ENCODE measurements at regions not wholly inside any gene's neighbourhood (a gene's known extent, or its start where the extent isn't known, plus 50 kb on each side); places are given as distances from the start of the nearest gene placed in this dataset.

DNA sequence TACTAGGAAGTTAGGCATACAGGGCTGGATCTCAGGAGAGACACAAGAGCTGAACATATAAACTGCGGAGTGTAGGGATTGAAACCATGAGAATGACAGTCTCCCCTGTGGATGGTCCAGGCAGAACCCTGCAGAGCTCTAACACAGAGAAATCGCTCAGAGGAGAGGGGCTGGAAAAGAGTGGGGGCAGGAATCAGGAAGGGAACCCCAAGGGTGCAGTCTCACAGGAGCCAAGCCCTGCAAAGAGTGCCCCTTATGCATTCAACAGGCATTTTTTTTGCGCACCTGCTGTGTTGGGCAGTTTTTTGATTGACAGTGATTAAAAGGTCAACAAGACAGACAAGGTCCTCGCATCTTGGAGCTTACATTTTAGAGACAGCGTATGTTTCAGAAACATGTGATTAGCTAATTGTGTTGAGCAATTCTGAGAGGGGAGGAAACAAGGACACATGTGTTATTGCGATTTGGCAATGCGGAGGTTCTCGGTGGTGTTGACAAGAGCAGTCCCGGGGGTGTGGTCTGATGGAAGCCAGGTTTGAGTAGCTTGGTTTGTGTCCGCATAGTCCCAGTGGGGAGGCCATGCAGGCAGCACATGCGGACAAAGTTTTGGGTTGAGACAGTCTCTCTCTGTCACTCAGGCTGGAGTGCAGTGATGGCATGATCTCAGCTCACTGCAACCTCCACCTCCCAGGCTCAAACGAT, 182.6 kb upstream of the IRS2 start:
- no peak for TF ChIP-seq CTCF (IDR thresholded peaks at IDR 0.05; ENCODE audit: poor library complexity, severe bottlenecking)
- ATAC-seq (ENCODE audit: low read depth) (no peak), DNase-seq (ENCODE audit: low spot score) (no peak)
- Histone ChIP-seq H3K4me3 (ENCODE audit: severe bottlenecking) (no peak overlapping the region), H3K4me1 (ENCODE audit: insufficient read depth, poor library complexity, severe bottlenecking) (no peaks in the 10 kb centered on the region), H3K27me3 (ENCODE audit: insufficient read depth, poor library complexity, severe bottlenecking) (no peaks in the 10 kb centered on the region), H3K9me3 (ENCODE audit: severe bottlenecking) (peaks cover 3% of the 10 kb centered on the region), H3K36me3 (ENCODE audit: low read depth) (no peaks in the 10 kb centered on the region), H3K27ac (ENCODE audit: poor library complexity, severe bottlenecking) (no peak overlapping the region)

- Histone ChIP-seq H3K27me3 (ENCODE audit: insufficient read depth, poor library complexity, severe bottlenecking) (no peaks in the 10 kb centered on the region), H3K36me3 (ENCODE audit: low read depth) (no peaks in the 10 kb centered on the region), H3K4me1 (ENCODE audit: insufficient read depth, poor library complexity, severe bottlenecking) (no peaks in the 10 kb centered on the region), H3K9me3 (ENCODE audit: severe bottlenecking) (no peaks in the 10 kb centered on the region), H3K27ac (ENCODE audit: poor library complexity, severe bottlenecking) (no peak overlapping the region), H3K4me3 (ENCODE audit: severe bottlenecking) (no peak overlapping the region)
- no peak for TF ChIP-seq CTCF (IDR thresholded peaks at IDR 0.05; ENCODE audit: poor library complexity, severe bottlenecking)
- ATAC-seq (ENCODE audit: low read depth) (no peak), DNase-seq (ENCODE audit: low spot score) (no peak)
Observed at GRCh38 chr13:109963960-109964563, 177.7 kb upstream of the IRS2 start.

GRCh38 chr13:109963384-109963783, 177.0 kb upstream of the IRS2 start:
- no peaks in the 10 kb centered on the region for H3K36me3 ChIP-seq (ENCODE audit: low read depth)
- no peaks in the 10 kb centered on the region for H3K9me3 ChIP-seq (ENCODE audit: severe bottlenecking)
- no peaks in the 10 kb centered on the region for H3K4me1 ChIP-seq (ENCODE audit: insufficient read depth, poor library complexity, severe bottlenecking)
- DNase-seq (ENCODE audit: low spot score) = no peak
- TF ChIP-seq CTCF (IDR thresholded peaks at IDR 0.05; ENCODE audit: poor library complexity, severe bottlenecking) = no peak
- ATAC-seq (ENCODE audit: low read depth) = no peak
- no peaks in the 10 kb centered on the region for H3K27me3 ChIP-seq (ENCODE audit: insufficient read depth, poor library complexity, severe bottlenecking)
- H3K4me3 ChIP-seq (ENCODE audit: severe bottlenecking) = no peak overlapping the region
- no peak overlapping the region for H3K27ac ChIP-seq (ENCODE audit: poor library complexity, severe bottlenecking)

- no peak overlapping the region for H3K27ac ChIP-seq (ENCODE audit: poor library complexity, severe bottlenecking)
- no peaks in the 10 kb centered on the region for H3K9me3 ChIP-seq (ENCODE audit: severe bottlenecking)
- H3K4me3 ChIP-seq (ENCODE audit: severe bottlenecking) = no peak overlapping the region
- no peaks in the 10 kb centered on the region for H3K27me3 ChIP-seq (ENCODE audit: insufficient read depth, poor library complexity, severe bottlenecking)
- no peak for TF ChIP-seq CTCF (IDR thresholded peaks at IDR 0.05; ENCODE audit: poor library complexity, severe bottlenecking)
- ATAC-seq (ENCODE audit: low read depth) (no peak), DNase-seq (ENCODE audit: low spot score) (no peak)
- no peaks in the 10 kb centered on the region for H3K36me3 ChIP-seq (ENCODE audit: low read depth)
- no peaks in the 10 kb centered on the region for H3K4me1 ChIP-seq (ENCODE audit: insufficient read depth, poor library complexity, severe bottlenecking)
Observed at GRCh38 chr13:109959903-109960302, 173.5 kb upstream of the IRS2 start.

DNA sequence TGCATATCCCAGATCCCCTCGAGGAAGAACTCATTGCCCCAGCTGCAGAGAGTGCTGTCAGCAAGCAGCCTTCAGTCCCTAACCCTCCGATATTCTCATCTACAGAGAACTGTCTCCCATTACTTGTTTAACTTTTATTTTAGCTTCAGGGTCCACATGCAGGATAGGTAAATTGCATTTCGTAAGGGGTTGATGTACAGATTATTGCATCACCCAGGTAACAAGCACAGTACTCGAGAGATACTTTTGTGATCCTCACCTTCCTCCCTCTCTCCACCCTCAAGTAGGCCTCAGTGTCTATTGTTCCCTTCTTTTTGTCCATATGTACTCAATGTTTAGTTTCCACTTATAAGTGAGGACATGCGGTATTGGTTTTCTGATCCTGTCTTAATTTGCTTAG, 171.5 kb upstream of the IRS2 start:
- no peaks in the 10 kb centered on the region for H3K36me3 ChIP-seq (ENCODE audit: low read depth)
- ATAC-seq (ENCODE audit: low read depth) = no peak
- no peak for DNase-seq (ENCODE audit: low spot score)
- no peak overlapping the region for H3K4me3 ChIP-seq (ENCODE audit: severe bottlenecking)
- H3K27me3 ChIP-seq (ENCODE audit: insufficient read depth, poor library complexity, severe bottlenecking) = no peaks in the 10 kb centered on the region
- no peaks in the 10 kb centered on the region for H3K9me3 ChIP-seq (ENCODE audit: severe bottlenecking)
- H3K27ac ChIP-seq (ENCODE audit: poor library complexity, severe bottlenecking) = no peak overlapping the region
- no peaks in the 10 kb centered on the region for H3K4me1 ChIP-seq (ENCODE audit: insufficient read depth, poor library complexity, severe bottlenecking)
- TF ChIP-seq CTCF (IDR thresholded peaks at IDR 0.05; ENCODE audit: poor library complexity, severe bottlenecking) = no peak

Data from RWPE2 (cell line).